GM12872 (cell line): ENCODE measurements at regions not wholly inside any gene's neighbourhood (a gene's known extent, or its start where the extent isn't known, plus 50 kb on each side); places are given as distances from the start of the nearest gene placed in this dataset.

Experiments used
- TF ChIP-seq, protein P1 (sequence below): IDR thresholded peaks from 3 replicates; pipeline ENCODE4 v1.5.1; 2011; ENCODE audit warnings: low read depth, mild to moderate bottlenecking, low read length, moderate library complexity; ENCODE audit not compliant: insufficient read depth

- TF ChIP-seq, protein P1, sequence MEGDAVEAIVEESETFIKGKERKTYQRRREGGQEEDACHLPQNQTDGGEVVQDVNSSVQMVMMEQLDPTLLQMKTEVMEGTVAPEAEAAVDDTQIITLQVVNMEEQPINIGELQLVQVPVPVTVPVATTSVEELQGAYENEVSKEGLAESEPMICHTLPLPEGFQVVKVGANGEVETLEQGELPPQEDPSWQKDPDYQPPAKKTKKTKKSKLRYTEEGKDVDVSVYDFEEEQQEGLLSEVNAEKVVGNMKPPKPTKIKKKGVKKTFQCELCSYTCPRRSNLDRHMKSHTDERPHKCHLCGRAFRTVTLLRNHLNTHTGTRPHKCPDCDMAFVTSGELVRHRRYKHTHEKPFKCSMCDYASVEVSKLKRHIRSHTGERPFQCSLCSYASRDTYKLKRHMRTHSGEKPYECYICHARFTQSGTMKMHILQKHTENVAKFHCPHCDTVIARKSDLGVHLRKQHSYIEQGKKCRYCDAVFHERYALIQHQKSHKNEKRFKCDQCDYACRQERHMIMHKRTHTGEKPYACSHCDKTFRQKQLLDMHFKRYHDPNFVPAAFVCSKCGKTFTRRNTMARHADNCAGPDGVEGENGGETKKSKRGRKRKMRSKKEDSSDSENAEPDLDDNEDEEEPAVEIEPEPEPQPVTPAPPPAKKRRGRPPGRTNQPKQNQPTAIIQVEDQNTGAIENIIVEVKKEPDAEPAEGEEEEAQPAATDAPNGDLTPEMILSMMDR = no peak
Observed at GRCh38 chr5:92760550-92760949, 820.5 kb downstream of the NR2F1-AS1 start.

DNA sequence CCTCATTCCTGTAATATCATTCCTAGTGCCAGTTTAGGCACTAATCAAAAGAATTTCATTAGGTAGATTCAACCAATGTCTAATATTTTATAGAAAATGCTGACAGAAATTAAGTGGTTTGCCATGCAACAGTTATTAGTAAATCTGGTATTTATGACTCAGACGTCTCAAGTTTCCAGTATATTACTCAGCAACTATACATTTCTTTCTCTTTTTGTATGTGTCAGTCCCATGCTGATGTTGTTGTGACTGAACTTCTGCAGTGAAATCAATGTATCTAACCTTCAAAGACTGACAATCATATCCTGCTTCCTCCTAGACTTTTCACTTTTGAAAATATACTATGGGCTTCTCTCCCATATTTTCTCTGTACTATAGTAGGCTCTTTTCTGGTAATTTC lies 822.5 kb downstream of the NR2F1-AS1 start:
- TF ChIP-seq, protein P1 = no peak

- TF ChIP-seq, protein P1 = no peak
Observed at GRCh38 chr5:92749943-92750342, 831.1 kb downstream of the NR2F1-AS1 start.

GRCh38 chr5:92748072-92748676 lies 832.8 kb downstream of the NR2F1-AS1 start:
- TF ChIP-seq, protein P1 = no peak

DNA sequence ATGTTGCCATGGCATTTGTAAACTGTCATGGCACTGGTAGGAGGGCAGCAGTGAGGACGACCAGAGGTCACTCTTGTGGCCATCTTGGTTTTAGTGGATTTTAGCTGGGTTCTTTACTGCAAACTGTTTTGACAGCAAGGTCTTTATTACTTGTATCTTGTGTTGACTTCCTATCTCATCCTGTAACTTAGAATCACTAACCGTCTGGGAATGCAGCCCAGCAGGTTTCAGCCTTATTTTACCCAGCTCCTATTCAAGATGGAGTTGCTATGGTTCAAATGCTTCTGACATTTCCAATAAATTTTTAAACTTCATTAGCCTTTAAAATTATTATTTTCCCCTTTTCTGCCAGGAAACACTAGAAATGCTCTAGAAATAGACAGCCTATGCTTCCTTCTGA lies 839.1 kb downstream of the NR2F1-AS1 start:
- TF ChIP-seq, protein P1 = no peak

GRCh38 chr5:92734211-92734940 lies 846.6 kb downstream of the NR2F1-AS1 start:
- TF ChIP-seq, protein P1 = no peak

- TF ChIP-seq, protein P1 = no peak
Observed at GRCh38 chr5:92730486-92730885, 850.5 kb downstream of the NR2F1-AS1 start.
